ENCODE measurements at regions not wholly inside any gene's neighbourhood (a gene's known extent, or its start where the extent isn't known, plus 50 kb on each side); places are given as distances from the start of the nearest gene placed in this dataset.

- no peak overlapping the region for H3K27ac Mint-ChIP-seq
- no peaks in the 10 kb centered on the region for H3K36me3 Mint-ChIP-seq (ENCODE audit: low read depth)
- no peak for ATAC-seq (replicated peaks)
- peaks cover 5% of the 10 kb centered on the region for H3K4me1 Mint-ChIP-seq
- no peaks in the 10 kb centered on the region for H3K9me3 Mint-ChIP-seq
- no peak overlapping the region for H3K4me3 Mint-ChIP-seq
- no peaks in the 10 kb centered on the region for H3K27me3 Mint-ChIP-seq
Observed at GRCh38 chr20:52667358-52667757, 304.8 kb upstream of the TSHZ2 start.

- no peaks in the 10 kb centered on the region for H3K27me3 Mint-ChIP-seq
- no peak overlapping the region for H3K27ac Mint-ChIP-seq
- no peaks in the 10 kb centered on the region for H3K9me3 Mint-ChIP-seq
- H3K36me3 Mint-ChIP-seq (ENCODE audit: low read depth) = no peaks in the 10 kb centered on the region
- H3K4me3 Mint-ChIP-seq = no peak overlapping the region
- ATAC-seq (replicated peaks) = no peak
- H3K4me1 Mint-ChIP-seq = peaks cover 5% of the 10 kb centered on the region
Observed at GRCh38 chr20:52665441-52665840, 306.7 kb upstream of the TSHZ2 start.

- H3K36me3 Mint-ChIP-seq (ENCODE audit: low read depth) = no peaks in the 10 kb centered on the region
- no peak overlapping the region for H3K27ac Mint-ChIP-seq
- H3K4me3 Mint-ChIP-seq = no peak overlapping the region
- no peaks in the 10 kb centered on the region for H3K9me3 Mint-ChIP-seq
- H3K4me1 Mint-ChIP-seq = no peaks in the 10 kb centered on the region
- no peak for ATAC-seq (replicated peaks)
- H3K27me3 Mint-ChIP-seq = peaks cover 9% of the 10 kb centered on the region
Observed at GRCh38 chr20:52655395-52655794, 316.8 kb upstream of the TSHZ2 start.

- ATAC-seq (replicated peaks) = no peak
- no peaks in the 10 kb centered on the region for H3K36me3 Mint-ChIP-seq (ENCODE audit: low read depth)
- peaks cover 9% of the 10 kb centered on the region for H3K27me3 Mint-ChIP-seq
- H3K4me3 Mint-ChIP-seq = no peak overlapping the region
- H3K9me3 Mint-ChIP-seq = no peaks in the 10 kb centered on the region
- no peak overlapping the region for H3K27ac Mint-ChIP-seq
- no peaks in the 10 kb centered on the region for H3K4me1 Mint-ChIP-seq
Observed at GRCh38 chr20:52654567-52654966, 317.6 kb upstream of the TSHZ2 start.

- no peak for ATAC-seq (replicated peaks)
- Mint-ChIP-seq H3K9me3 (no peaks in the 10 kb centered on the region), H3K27ac (no peak overlapping the region), H3K36me3 (ENCODE audit: low read depth) (no peaks in the 10 kb centered on the region), H3K4me1 (no peaks in the 10 kb centered on the region), H3K4me3 (no peak overlapping the region), H3K27me3 (peaks cover 5% of the 10 kb centered on the region)
Observed at GRCh38 chr20:52652271-52652670, 319.9 kb upstream of the TSHZ2 start.

GRCh38 chr20:52649727-52650126, 322.4 kb upstream of the TSHZ2 start:
- Mint-ChIP-seq H3K36me3 (ENCODE audit: low read depth) (no peaks in the 10 kb centered on the region), H3K4me1 (no peaks in the 10 kb centered on the region), H3K9me3 (no peaks in the 10 kb centered on the region), H3K27me3 (no peaks in the 10 kb centered on the region), H3K4me3 (no peak overlapping the region), H3K27ac (no peak overlapping the region)
- ATAC-seq (replicated peaks) = no peak

GRCh38 chr20:52645822-52646221, 326.3 kb upstream of the TSHZ2 start:
- H3K36me3 Mint-ChIP-seq (ENCODE audit: low read depth) = no peaks in the 10 kb centered on the region
- H3K27me3 Mint-ChIP-seq = no peaks in the 10 kb centered on the region
- no peak overlapping the region for H3K4me3 Mint-ChIP-seq
- H3K9me3 Mint-ChIP-seq = peaks cover 3% of the 10 kb centered on the region
- H3K4me1 Mint-ChIP-seq = no peaks in the 10 kb centered on the region
- no peak overlapping the region for H3K27ac Mint-ChIP-seq
- no peak for ATAC-seq (replicated peaks)

- Mint-ChIP-seq H3K4me1 (no peaks in the 10 kb centered on the region), H3K27ac (no peak overlapping the region), H3K36me3 (ENCODE audit: low read depth) (no peaks in the 10 kb centered on the region), H3K4me3 (no peak overlapping the region), H3K9me3 (peaks cover 3% of the 10 kb centered on the region), H3K27me3 (no peaks in the 10 kb centered on the region)
- ATAC-seq (replicated peaks) = no peak
Observed at GRCh38 chr20:52643034-52643433, 329.1 kb upstream of the TSHZ2 start.

GRCh38 chr20:52637201-52637600, 335.0 kb upstream of the TSHZ2 start:
- Mint-ChIP-seq H3K4me1 (no peaks in the 10 kb centered on the region), H3K27ac (no peak overlapping the region), H3K27me3 (no peaks in the 10 kb centered on the region), H3K9me3 (peaks cover 3% of the 10 kb centered on the region), H3K4me3 (no peak overlapping the region), H3K36me3 (ENCODE audit: low read depth) (no peaks in the 10 kb centered on the region)
- no peak for ATAC-seq (replicated peaks)

GRCh38 chr20:52631469-52631868, 340.7 kb upstream of the TSHZ2 start:
- Mint-ChIP-seq H3K4me3 (no peak overlapping the region), H3K27me3 (no peaks in the 10 kb centered on the region)
- no peak for ATAC-seq (replicated peaks)

GRCh38 chr20:52630138-52630537, 342.0 kb upstream of the TSHZ2 start:
- no peak for ATAC-seq (replicated peaks)
- Mint-ChIP-seq H3K27me3 (no peaks in the 10 kb centered on the region), H3K4me1 (peaks cover 3% of the 10 kb centered on the region)

More at GRCh38 chr20:52631469-52631868, 340.7 kb upstream of the TSHZ2 start:
- Mint-ChIP-seq H3K27ac (no peak overlapping the region), H3K9me3 (peaks cover 4% of the 10 kb centered on the region), H3K36me3 (ENCODE audit: low read depth) (no peaks in the 10 kb centered on the region), H3K4me1 (peaks cover 3% of the 10 kb centered on the region)

GRCh38 chr20:52624281-52624680, 347.9 kb upstream of the TSHZ2 start:
- no peaks in the 10 kb centered on the region for H3K27me3 Mint-ChIP-seq
- no peaks in the 10 kb centered on the region for H3K36me3 Mint-ChIP-seq (ENCODE audit: low read depth)
- peaks cover under 1% of the 10 kb centered on the region for H3K4me1 Mint-ChIP-seq
- no peaks in the 10 kb centered on the region for H3K9me3 Mint-ChIP-seq
- H3K4me3 Mint-ChIP-seq = no peak overlapping the region
- no peak overlapping the region for H3K27ac Mint-ChIP-seq
- no peak for ATAC-seq (replicated peaks)

More at GRCh38 chr20:52630138-52630537, 342.0 kb upstream of the TSHZ2 start:
- Mint-ChIP-seq H3K9me3 (peaks cover 4% of the 10 kb centered on the region), H3K27ac (no peak overlapping the region), H3K4me3 (no peak overlapping the region), H3K36me3 (ENCODE audit: low read depth) (no peaks in the 10 kb centered on the region)

GRCh38 chr20:52622081-52622480, 350.1 kb upstream of the TSHZ2 start:
- H3K27me3 Mint-ChIP-seq = no peaks in the 10 kb centered on the region
- H3K4me1 Mint-ChIP-seq = peaks cover 5% of the 10 kb centered on the region
- H3K36me3 Mint-ChIP-seq (ENCODE audit: low read depth) = no peaks in the 10 kb centered on the region
- ATAC-seq (replicated peaks) = no peak
- no peak overlapping the region for H3K4me3 Mint-ChIP-seq
- H3K9me3 Mint-ChIP-seq = no peaks in the 10 kb centered on the region
- H3K27ac Mint-ChIP-seq = no peak overlapping the region

- Mint-ChIP-seq H3K27me3 (no peaks in the 10 kb centered on the region), H3K4me3 (no peak overlapping the region), H3K4me1 (peaks cover 5% of the 10 kb centered on the region), H3K9me3 (no peaks in the 10 kb centered on the region), H3K36me3 (ENCODE audit: low read depth) (no peaks in the 10 kb centered on the region), H3K27ac (no peak overlapping the region)
- ATAC-seq (replicated peaks) = no peak
Observed at GRCh38 chr20:52621401-52621800, 350.8 kb upstream of the TSHZ2 start.

- Mint-ChIP-seq H3K27ac (no peak overlapping the region), H3K4me1 (peaks cover 5% of the 10 kb centered on the region), H3K27me3 (peaks cover 3% of the 10 kb centered on the region), H3K9me3 (no peaks in the 10 kb centered on the region), H3K36me3 (ENCODE audit: low read depth) (no peaks in the 10 kb centered on the region), H3K4me3 (no peak overlapping the region)
- no peak for ATAC-seq (replicated peaks)
Observed at GRCh38 chr20:52619671-52620070, 352.5 kb upstream of the TSHZ2 start.

- H3K27ac Mint-ChIP-seq = no peak overlapping the region
- no peak for ATAC-seq (replicated peaks)
- no peak overlapping the region for H3K4me3 Mint-ChIP-seq
- no peaks in the 10 kb centered on the region for H3K36me3 Mint-ChIP-seq (ENCODE audit: low read depth)
- H3K4me1 Mint-ChIP-seq = peaks cover 5% of the 10 kb centered on the region
- peaks cover 3% of the 10 kb centered on the region for H3K27me3 Mint-ChIP-seq
- no peaks in the 10 kb centered on the region for H3K9me3 Mint-ChIP-seq
Observed at GRCh38 chr20:52619101-52619500, 353.1 kb upstream of the TSHZ2 start.
